Endothelial cell of umbilical vein (primary cell): ENCODE measurements at regions not wholly inside any gene's neighbourhood (a gene's known extent, or its start where the extent isn't known, plus 50 kb on each side); places are given as distances from the start of the nearest gene placed in this dataset.

Experiments
- BruUV-seq: library from RNA; stranded (reverse); fragments of 400-500 nt; replicated peaks from 2 replicates; lab custom pipeline; 2021; lab: Mats Ljungman, UMichigan
- CTCF ChIA-PET: fragments of 300-600, 350-600 bp; sonication (Branson Sonifier 250); formaldehyde crosslinking; loops from one replicate; lab custom pipeline; 2021; ENCODE audit warnings: antibody characterized with exemption, inconsistent platforms; lab: Charles Lee
- POLR2A ChIA-PET: fragments of 300-600, 350-600 bp; sonication (Branson Sonifier 250); formaldehyde crosslinking; loops from one replicate; lab custom pipeline; 2021; ENCODE audit warnings: antibody characterized with exemption, inconsistent platforms; lab: Charles Lee
- DNase-seq: peaks from one replicate; pipeline ENCODE4 v3.0.0-alpha.2; 2011; ENCODE audit warnings: low read depth, low spot score
- FAIRE-seq: peaks from 2 replicates; lab custom pipeline; 2011; peaks lifted over from hg19 to GRCh38; lab: Jason Lieb, UNC
- H2AFZ ChIP-seq: 2 replicates; pipeline ENCODE4 v1.6.0; 2012; ENCODE audit warnings: low read depth, low read length, control low read depth, inconsistent platforms
- H3K27ac ChIP-seq: 2 replicates; pipeline ENCODE4 v1.5.1; 2011; ENCODE audit warnings: low read depth, mild to moderate bottlenecking, control low read depth, low read length, moderate library complexity; ENCODE audit not compliant: insufficient read depth
- H3K27me3 ChIP-seq, 2 experiments: 2 replicates each; pipeline versions ENCODE4 v1.6.0 to v1.6.1; 2011; ENCODE audit warnings: low read length in 2 of 2, mixed read lengths in 1 of 2; ENCODE audit not compliant: control insufficient read depth in 2 of 2, insufficient read depth in 2 of 2
- H3K36me3 ChIP-seq, 2 experiments: 2 replicates in 1 of 2; 3 replicates in 1 of 2; pipeline ENCODE4 v1.5.1; 2011; ENCODE audit warnings: low read length in 2 of 2, mild to moderate bottlenecking in 1 of 2, moderate library complexity in 1 of 2; ENCODE audit not compliant: control insufficient read depth in 2 of 2, insufficient read depth in 2 of 2; ENCODE audit errors: extremely low read depth in 1 of 2
- H3K4me1 ChIP-seq: 3 replicates; pipeline ENCODE4 v1.5.1; 2011; ENCODE audit warnings: mild to moderate bottlenecking, low read length; ENCODE audit not compliant: control insufficient read depth, insufficient read depth; ENCODE audit errors: extremely low read depth
- H3K4me2 ChIP-seq: 2 replicates; pipeline ENCODE4 v1.6.1; 2011; ENCODE audit warnings: low read length, control low read depth, mixed read lengths; ENCODE audit not compliant: insufficient read depth
- H3K4me3 ChIP-seq, 3 experiments: fragments of 200-600 bp in 1 of 3; sonication (generic), shearing (Covaris generic) in 1 of 3; replicated peaks in 1 of 3; 2 replicates each; pipeline ENCODE4 v1.5.1; 2011 to 2016; ENCODE audit warnings: control low read depth in 3 of 3, low read length in 3 of 3, mild to moderate bottlenecking in 2 of 3, inconsistent platforms in 1 of 3, low read depth in 1 of 3, moderate library complexity in 1 of 3; ENCODE audit not compliant: insufficient read depth in 1 of 3
- H3K79me2 ChIP-seq: 2 replicates; pipeline ENCODE4 v1.6.0; 2012; ENCODE audit warnings: low read length, inconsistent platforms; ENCODE audit not compliant: control insufficient read depth, insufficient read depth
- H3K9ac ChIP-seq: replicated peaks from 2 replicates; pipeline ENCODE3; 2011; ENCODE audit warnings: low read length, control low read depth; ENCODE audit not compliant: insufficient read depth; ENCODE audit errors: extremely low read depth
- H3K9me1 ChIP-seq: replicated peaks from 3 replicates; pipeline ENCODE4 v1.6.0; 2011; ENCODE audit warnings: mild to moderate bottlenecking, low read length; ENCODE audit not compliant: control insufficient read depth, insufficient read depth; ENCODE audit errors: extremely low read depth
- H3K9me3 ChIP-seq: replicated peaks from 2 replicates; pipeline ENCODE4 v1.5.1; 2012; ENCODE audit warnings: low read length, inconsistent platforms; ENCODE audit not compliant: control insufficient read depth, insufficient read depth
- H4K20me1 ChIP-seq: replicated peaks from 2 replicates; pipeline ENCODE3; 2011; ENCODE audit warnings: mild to moderate bottlenecking, low read length; ENCODE audit not compliant: control insufficient read depth, insufficient read depth; ENCODE audit errors: extremely low read depth
- CTCF ChIP-seq, 2 donors: IDR thresholded peaks; 1 replicate in 1 of 2; 2 replicates in 1 of 2; pipeline ENCODE4 v1.5.1; 2011; ENCODE audit warnings: low read length in 2 of 2, mild to moderate bottlenecking in 2 of 2, moderate library complexity in 2 of 2, control low read depth in 1 of 2, inconsistent platforms in 1 of 2, low read depth in 1 of 2; ENCODE audit not compliant: insufficient read depth in 1 of 2; ENCODE audit errors: extremely low read depth in 1 of 2
- EZH2 ChIP-seq: IDR thresholded peaks from 2 replicates; pipeline ENCODE4 v1.6.1; 2012; ENCODE audit warnings: borderline replicate concordance, low read depth, mild to moderate bottlenecking, moderate library complexity, low read length, inconsistent platforms; ENCODE audit not compliant: severe bottlenecking
- FOS ChIP-seq: IDR thresholded peaks from 2 replicates; pipeline ENCODE4 v1.6.1; 2011; ENCODE audit warnings: mild to moderate bottlenecking, low read length, moderate library complexity, borderline replicate concordance; ENCODE audit not compliant: insufficient read depth
- GATA2 ChIP-seq: IDR thresholded peaks from 2 replicates; pipeline ENCODE4 v1.7.0; 2011; ENCODE audit warnings: low read depth, mild to moderate bottlenecking, moderate library complexity, mixed read lengths, low read length; ENCODE audit not compliant: insufficient read length, insufficient read depth
- JUN ChIP-seq: IDR thresholded peaks from 2 replicates; pipeline ENCODE4 v1.6.1; 2011; ENCODE audit warnings: borderline replicate concordance, low read depth; ENCODE audit not compliant: insufficient read length, insufficient read depth
- MAX ChIP-seq: IDR thresholded peaks from 2 replicates; pipeline ENCODE4 v1.6.1; 2011; ENCODE audit not compliant: insufficient read depth, insufficient read length
- MYC ChIP-seq: IDR thresholded peaks from one replicate; pipeline ENCODE4 v1.6.1; 2011; ENCODE audit warnings: mild to moderate bottlenecking, low read depth, low read length
- POLR2A ChIP-seq: IDR thresholded peaks from 2 replicates; pipeline ENCODE4 v1.6.1; 2012; ENCODE audit warnings: low read depth, mild to moderate bottlenecking, control low read depth, low read length
- POLR2AphosphoS5 ChIP-seq: IDR thresholded peaks from 2 replicates; pipeline ENCODE4 v1.6.1; 2012; ENCODE audit warnings: low read depth, mild to moderate bottlenecking, control low read depth, low read length, moderate library complexity; ENCODE audit not compliant: insufficient read depth
- dilution Hi-C: fragments of 300-500 bp; cut with MboI; formaldehyde crosslinking; loops from one replicate; pipeline ENCODE4 v1.15.0; 2019; ENCODE audit warnings: low sequenced_read_pairs; ENCODE audit not compliant: extremely low pct_ligation_motif_present
- intact Hi-C: fragments of 100-400 bp; cut with micrococcal nuclease; formaldehyde crosslinking; loops from one replicate; pipeline ENCODE4 v1.10.0; 2022

GRCh38 chr3:103589770-103590169, 1155.0 kb downstream of the ZPLD1 start:
- Histone ChIP-seq H3K79me2 (no peaks in the 10 kb centered on the region), H3K36me3 (no peaks in the 10 kb centered on the region), H3K9me1 (no peaks in the 10 kb centered on the region), H3K4me1 (no peaks in the 10 kb centered on the region), H3K27ac (no peak overlapping the region), H2AFZ (no peak overlapping the region), H3K27me3 (no peaks in the 10 kb centered on the region), H3K9me3 (no peaks in the 10 kb centered on the region), H4K20me1 (no peaks in the 10 kb centered on the region), H3K4me2 (no peak overlapping the region), H3K9ac (no peak overlapping the region), H3K4me3 (no peak overlapping the region)
- CTCF ChIA-PET: no interaction called here
- POLR2A ChIA-PET: no interaction called here
- FAIRE-seq (no peak), DNase-seq (no peak)
- no peak for TF ChIP-seq CTCF (IDR thresholded peaks at IDR 0.05; ENCODE audit: extremely low read depth in 1 of 2, insufficient read depth in 1 of 2, low read depth in 1 of 2, low read length in 2 of 2)
- no peak for TF ChIP-seq MYC
- no peak for TF ChIP-seq POLR2A
- TF ChIP-seq JUN: no peak
- no peak for TF ChIP-seq FOS
- no peak for TF ChIP-seq MAX
- no peak for TF ChIP-seq EZH2
- TF ChIP-seq POLR2AphosphoS5: no peak
- no peak for TF ChIP-seq GATA2
- intact Hi-C loops: no loop called here
- dilution Hi-C loops: no loop called here
- no TSS peak for BruUV-seq
